Liver (tissue), 8 donors: ENCODE measurements at regions not wholly inside any gene's neighbourhood (a gene's known extent, or its start where the extent isn't known, plus 50 kb on each side); places are given as distances from the start of the nearest gene placed in this dataset.

ENCODE experiments used
- DNase-seq: peaks from one replicate; pipeline ENCODE4 v3.0.0-alpha.2; 2017; ENCODE audit warnings: low spot score
- H3K27ac ChIP-seq, 2 donors: one replicate each; pipeline ENCODE4 v1.7.0; 2013; ENCODE audit warnings: inconsistent platforms in 2 of 2, low read length in 2 of 2, control low read depth in 1 of 2, low read depth in 1 of 2, mild to moderate bottlenecking in 1 of 2
- H3K27me3 ChIP-seq, 4 donors: one replicate each; pipeline versions ENCODE4 v1.6.1 to v1.7.0; 2013; ENCODE audit warnings: low read length in 3 of 4, inconsistent platforms in 1 of 4, mild to moderate bottlenecking in 1 of 4, moderate library complexity in 1 of 4; ENCODE audit not compliant: control insufficient read depth in 4 of 4, insufficient read depth in 4 of 4
- H3K36me3 ChIP-seq, 4 donors: one replicate each; pipeline versions ENCODE4 v1.6.1 to v1.7.0; 2013; ENCODE audit warnings: low read length in 3 of 4, mild to moderate bottlenecking in 3 of 4, low read depth in 1 of 4, moderate library complexity in 1 of 4; ENCODE audit not compliant: control insufficient read depth in 4 of 4, insufficient read depth in 3 of 4
- H3K4me1 ChIP-seq, 4 donors: one replicate each; pipeline versions ENCODE4 v1.6.1 to v1.7.0; 2013; ENCODE audit warnings: low read length in 3 of 4, mild to moderate bottlenecking in 3 of 4, moderate library complexity in 1 of 4; ENCODE audit not compliant: control insufficient read depth in 4 of 4, insufficient read depth in 4 of 4
- H3K4me3 ChIP-seq, 3 donors: one replicate each; pipeline versions ENCODE4 v1.6.1 to v1.7.0; 2013; ENCODE audit warnings: low read length in 3 of 3, control low read depth in 1 of 3, low read depth in 1 of 3, mild to moderate bottlenecking in 1 of 3
- H3K9ac ChIP-seq, 2 donors: one replicate each; pipeline ENCODE4 v1.7.0; 2013; ENCODE audit warnings: low read length in 2 of 2, mild to moderate bottlenecking in 2 of 2, moderate library complexity in 2 of 2, control low read depth in 1 of 2, low read depth in 1 of 2
- H3K9me3 ChIP-seq, 4 donors: one replicate each; pipeline versions ENCODE4 v1.6.1 to v1.7.0; 2013; ENCODE audit warnings: low read length in 3 of 4; ENCODE audit not compliant: control insufficient read depth in 4 of 4
- EGR1 ChIP-seq, 2 donors: IDR thresholded peaks; 2 replicates each; pipeline ENCODE4 v1.6.1; 2016 to 2018; ENCODE audit warnings: antibody characterized with exemption in 2 of 2, low read depth in 2 of 2
- FOXA1 ChIP-seq: IDR thresholded peaks from 2 replicates; pipeline ENCODE4 v1.6.1; 2016; ENCODE audit warnings: antibody characterized with exemption
- FOXA2 ChIP-seq: IDR thresholded peaks from 2 replicates; pipeline ENCODE4 v1.6.1; 2016; ENCODE audit warnings: antibody characterized with exemption
- GABPA ChIP-seq, 2 donors: IDR thresholded peaks in 1 of 2; conservative IDR thresholded peaks in 1 of 2; 2 replicates each; pipeline ENCODE4 v1.6.1; 2016; ENCODE audit warnings: antibody characterized with exemption in 2 of 2, mild to moderate bottlenecking in 1 of 2, moderate library complexity in 1 of 2
- HNF4A ChIP-seq, 2 donors: conservative IDR thresholded peaks; 2 replicates each; pipeline ENCODE4 v1.6.1; 2016; ENCODE audit warnings: antibody characterized with exemption in 2 of 2, mild to moderate bottlenecking in 2 of 2
- HNF4G ChIP-seq: IDR thresholded peaks from 2 replicates; pipeline ENCODE4 v1.6.1; 2016; ENCODE audit warnings: antibody characterized with exemption
- JUND ChIP-seq, 2 donors: IDR thresholded peaks; 2 replicates each; pipeline ENCODE4 v1.6.1; 2016; ENCODE audit warnings: antibody characterized with exemption in 2 of 2
- NR2F2 ChIP-seq: IDR thresholded peaks from 2 replicates; pipeline ENCODE4 v1.6.1; 2016; ENCODE audit warnings: antibody characterized with exemption
- RAD21 ChIP-seq, 2 donors: IDR thresholded peaks; 2 replicates each; pipeline ENCODE4 v1.6.1; 2016; ENCODE audit warnings: antibody characterized with exemption in 2 of 2, mild to moderate bottlenecking in 2 of 2
- REST ChIP-seq: IDR thresholded peaks from 2 replicates; pipeline ENCODE4 v1.6.1; 2016; ENCODE audit warnings: antibody characterized with exemption, mild to moderate bottlenecking
- RXRA ChIP-seq, 2 donors: IDR thresholded peaks; 2 replicates each; pipeline ENCODE4 v1.6.1; 2017 to 2018; ENCODE audit warnings: antibody characterized with exemption in 2 of 2, mild to moderate bottlenecking in 1 of 2
- SP1 ChIP-seq: IDR thresholded peaks from 2 replicates; pipeline ENCODE4 v1.6.1; 2018; ENCODE audit warnings: antibody characterized with exemption, mild to moderate bottlenecking
- TAF1 ChIP-seq: conservative IDR thresholded peaks from 2 replicates; pipeline ENCODE4 v1.6.1; 2016; ENCODE audit warnings: antibody characterized with exemption, mild to moderate bottlenecking
- YY1 ChIP-seq: IDR thresholded peaks from 2 replicates; pipeline ENCODE4 v1.6.1; 2016; ENCODE audit warnings: antibody characterized with exemption, mild to moderate bottlenecking
- ZBTB33 ChIP-seq: IDR thresholded peaks from 2 replicates; pipeline ENCODE4 v1.6.1; 2016; ENCODE audit warnings: antibody characterized with exemption
- WGBS: extraction: QIAGEN DNeasy Blood & Tissue Kit; methylation state at CpG from one replicate; pipeline ENCODE4 v1.1.7; 2013; 5-methylcytosine and 5-hydroxymethylcytosine counted together
- TF ChIP-seq, protein P1 (sequence below): IDR thresholded peaks from 2 replicates; pipeline ENCODE4 v1.6.1; 2016; ENCODE audit warnings: antibody characterized with exemption
- TF ChIP-seq, protein P2 (sequence below): IDR thresholded peaks from 2 replicates; pipeline ENCODE4 v1.6.1; 2016; ENCODE audit warnings: antibody characterized with exemption
- TF ChIP-seq, protein P3 (sequence below): fragments of 150-350 bp; IDR thresholded peaks from 2 replicates; pipeline ENCODE4 v1.5.1; 2017; ENCODE audit warnings: improper control_type of control experiment, low read depth, low read length; ENCODE audit not compliant: missing input control
- donor health status: healthy.
- donor health status: healthy.
- donor health status: healthy.
- donor health status: healthy.
- donor health status: healthy.

- TF ChIP-seq, protein P1, sequence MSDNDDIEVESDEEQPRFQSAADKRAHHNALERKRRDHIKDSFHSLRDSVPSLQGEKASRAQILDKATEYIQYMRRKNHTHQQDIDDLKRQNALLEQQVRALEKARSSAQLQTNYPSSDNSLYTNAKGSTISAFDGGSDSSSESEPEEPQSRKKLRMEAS = no peak
- no peak for TF ChIP-seq JUND (IDR thresholded peaks at IDR 0.05)
- TF ChIP-seq HNF4A (conservative IDR thresholded peaks at IDR 0.05) = no peak
Measured at GRCh38 chr1:208899438-208899837, 655.3 kb upstream of the PLXNA2 start (continued).

- Histone ChIP-seq H3K9ac (no peak overlapping the region), H3K9me3 (no peaks in the 10 kb centered on the region), H3K36me3 (no peaks in the 10 kb centered on the region), H3K4me3 (no peak overlapping the region), H3K4me1 (no peaks in the 10 kb centered on the region), H3K27ac (no peak overlapping the region), H3K27me3 (no peaks in the 10 kb centered on the region)
- DNase-seq = no peak
- TF ChIP-seq NR2F2 (no peak), REST (no peak), EGR1 (IDR thresholded peaks at IDR 0.05; ENCODE audit: low read depth in 2 of 2) (no peak), FOXA2 (no peak), GABPA (IDR thresholded peaks at IDR 0.05 in 1 of 2, conservative IDR thresholded peaks at IDR 0.05 in 1 of 2) (no peak), RXRA (IDR thresholded peaks at IDR 0.05) (no peak), RAD21 (IDR thresholded peaks at IDR 0.05) (no peak), HNF4A (conservative IDR thresholded peaks at IDR 0.05) (no peak), FOXA1 (no peak), ZBTB33 (no peak), SP1 (no peak), TAF1 (no peak), HNF4G (no peak), JUND (IDR thresholded peaks at IDR 0.05) (no peak), YY1 (no peak)
- TF ChIP-seq, protein P2, sequence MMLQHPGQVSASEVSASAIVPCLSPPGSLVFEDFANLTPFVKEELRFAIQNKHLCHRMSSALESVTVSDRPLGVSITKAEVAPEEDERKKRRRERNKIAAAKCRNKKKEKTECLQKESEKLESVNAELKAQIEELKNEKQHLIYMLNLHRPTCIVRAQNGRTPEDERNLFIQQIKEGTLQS = no peak
- TF ChIP-seq, protein P1 = no peak
- TF ChIP-seq, protein P3, sequence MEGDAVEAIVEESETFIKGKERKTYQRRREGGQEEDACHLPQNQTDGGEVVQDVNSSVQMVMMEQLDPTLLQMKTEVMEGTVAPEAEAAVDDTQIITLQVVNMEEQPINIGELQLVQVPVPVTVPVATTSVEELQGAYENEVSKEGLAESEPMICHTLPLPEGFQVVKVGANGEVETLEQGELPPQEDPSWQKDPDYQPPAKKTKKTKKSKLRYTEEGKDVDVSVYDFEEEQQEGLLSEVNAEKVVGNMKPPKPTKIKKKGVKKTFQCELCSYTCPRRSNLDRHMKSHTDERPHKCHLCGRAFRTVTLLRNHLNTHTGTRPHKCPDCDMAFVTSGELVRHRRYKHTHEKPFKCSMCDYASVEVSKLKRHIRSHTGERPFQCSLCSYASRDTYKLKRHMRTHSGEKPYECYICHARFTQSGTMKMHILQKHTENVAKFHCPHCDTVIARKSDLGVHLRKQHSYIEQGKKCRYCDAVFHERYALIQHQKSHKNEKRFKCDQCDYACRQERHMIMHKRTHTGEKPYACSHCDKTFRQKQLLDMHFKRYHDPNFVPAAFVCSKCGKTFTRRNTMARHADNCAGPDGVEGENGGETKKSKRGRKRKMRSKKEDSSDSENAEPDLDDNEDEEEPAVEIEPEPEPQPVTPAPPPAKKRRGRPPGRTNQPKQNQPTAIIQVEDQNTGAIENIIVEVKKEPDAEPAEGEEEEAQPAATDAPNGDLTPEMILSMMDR = no peak
- 88% methylated on average over 7 of the region's 7 CpGs for WGBS
Measured at GRCh38 chr1:208903251-208903905, 659.2 kb upstream of the PLXNA2 start.
